ENCODE measurements at regions not wholly inside any gene's neighbourhood (a gene's known extent, or its start where the extent isn't known, plus 50 kb on each side); places are given as distances from the start of the nearest gene placed in this dataset.

GRCh38 chr2:42995752-42996422 is 203.5 kb upstream of the HAAO start:
- TF ChIP-seq POLR2A (IDR thresholded peaks at IDR 0.05; ENCODE audit: extremely low read depth, insufficient read length) (no peak), CTCF (IDR thresholded peaks at IDR 0.05; ENCODE audit: low read depth, low read length) (no peak), MYC (IDR thresholded peaks at IDR 0.05; ENCODE audit: low read depth, low read length) (no peak)
- TF ChIP-seq, protein P1, sequence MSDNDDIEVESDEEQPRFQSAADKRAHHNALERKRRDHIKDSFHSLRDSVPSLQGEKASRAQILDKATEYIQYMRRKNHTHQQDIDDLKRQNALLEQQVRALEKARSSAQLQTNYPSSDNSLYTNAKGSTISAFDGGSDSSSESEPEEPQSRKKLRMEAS (IDR thresholded peaks at IDR 0.05; ENCODE audit: low read depth, low read length) = no peak
